ENCODE measurements at regions not wholly inside any gene's neighbourhood (a gene's known extent, or its start where the extent isn't known, plus 50 kb on each side); places are given as distances from the start of the nearest gene placed in this dataset.

DNA sequence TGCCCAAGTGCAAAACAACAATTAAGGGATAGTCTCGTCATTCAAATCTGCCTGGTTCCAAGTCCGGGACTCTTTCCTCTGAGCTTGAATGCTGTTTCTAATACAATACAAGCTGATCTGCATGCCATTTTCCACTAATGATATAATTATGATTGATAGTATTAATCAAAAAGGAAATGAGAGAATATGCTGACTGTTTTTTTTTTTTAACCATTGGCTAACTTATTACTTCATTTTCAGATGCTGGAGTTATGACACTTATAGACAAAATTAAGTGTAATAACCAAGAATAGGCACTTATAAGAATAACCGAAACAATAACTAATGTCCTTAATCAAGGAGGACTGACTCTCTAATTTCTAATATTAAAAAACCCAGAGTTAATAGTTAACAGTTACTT, 343.6 kb downstream of the LPIN1 start:
- TF ChIP-seq POLR2AphosphoS5 (IDR thresholded peaks at IDR 0.05; ENCODE audit: low read depth, low read length) (no peak), POLR2A (IDR thresholded peaks at IDR 0.05; ENCODE audit: low read depth, low read length) (no peak)
